GM12801 (cell line): ENCODE measurements at regions not wholly inside any gene's neighbourhood (a gene's known extent, or its start where the extent isn't known, plus 50 kb on each side); places are given as distances from the start of the nearest gene placed in this dataset.

Experiments
- TF ChIP-seq, protein P1 (sequence below): IDR thresholded peaks from one replicate; pipeline ENCODE4 v1.5.1; 2011; ENCODE audit warnings: control low read depth; ENCODE audit not compliant: insufficient read length; ENCODE audit errors: extremely low read depth

DNA sequence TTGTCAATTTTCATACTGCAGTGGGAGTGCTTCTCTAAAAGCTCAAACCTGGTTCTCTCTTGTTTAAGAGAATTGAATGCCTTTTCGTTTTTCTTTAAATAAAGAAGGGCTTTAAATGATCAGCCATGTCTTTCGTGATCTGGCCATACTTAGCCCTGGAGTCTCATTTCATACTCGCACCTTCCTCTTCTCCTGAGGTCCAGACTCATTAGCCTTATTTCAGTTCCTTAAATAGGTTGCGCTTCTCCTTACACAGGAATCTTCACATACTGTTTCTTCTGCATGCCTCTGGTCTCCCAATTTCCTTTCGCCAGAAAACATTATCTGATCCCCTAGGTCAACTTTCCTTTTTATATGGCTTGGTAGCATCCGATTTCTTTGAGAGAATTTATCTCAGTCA lies 565.6 kb upstream of the TENM3 start:
- TF ChIP-seq, protein P1, sequence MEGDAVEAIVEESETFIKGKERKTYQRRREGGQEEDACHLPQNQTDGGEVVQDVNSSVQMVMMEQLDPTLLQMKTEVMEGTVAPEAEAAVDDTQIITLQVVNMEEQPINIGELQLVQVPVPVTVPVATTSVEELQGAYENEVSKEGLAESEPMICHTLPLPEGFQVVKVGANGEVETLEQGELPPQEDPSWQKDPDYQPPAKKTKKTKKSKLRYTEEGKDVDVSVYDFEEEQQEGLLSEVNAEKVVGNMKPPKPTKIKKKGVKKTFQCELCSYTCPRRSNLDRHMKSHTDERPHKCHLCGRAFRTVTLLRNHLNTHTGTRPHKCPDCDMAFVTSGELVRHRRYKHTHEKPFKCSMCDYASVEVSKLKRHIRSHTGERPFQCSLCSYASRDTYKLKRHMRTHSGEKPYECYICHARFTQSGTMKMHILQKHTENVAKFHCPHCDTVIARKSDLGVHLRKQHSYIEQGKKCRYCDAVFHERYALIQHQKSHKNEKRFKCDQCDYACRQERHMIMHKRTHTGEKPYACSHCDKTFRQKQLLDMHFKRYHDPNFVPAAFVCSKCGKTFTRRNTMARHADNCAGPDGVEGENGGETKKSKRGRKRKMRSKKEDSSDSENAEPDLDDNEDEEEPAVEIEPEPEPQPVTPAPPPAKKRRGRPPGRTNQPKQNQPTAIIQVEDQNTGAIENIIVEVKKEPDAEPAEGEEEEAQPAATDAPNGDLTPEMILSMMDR: no peak

DNA sequence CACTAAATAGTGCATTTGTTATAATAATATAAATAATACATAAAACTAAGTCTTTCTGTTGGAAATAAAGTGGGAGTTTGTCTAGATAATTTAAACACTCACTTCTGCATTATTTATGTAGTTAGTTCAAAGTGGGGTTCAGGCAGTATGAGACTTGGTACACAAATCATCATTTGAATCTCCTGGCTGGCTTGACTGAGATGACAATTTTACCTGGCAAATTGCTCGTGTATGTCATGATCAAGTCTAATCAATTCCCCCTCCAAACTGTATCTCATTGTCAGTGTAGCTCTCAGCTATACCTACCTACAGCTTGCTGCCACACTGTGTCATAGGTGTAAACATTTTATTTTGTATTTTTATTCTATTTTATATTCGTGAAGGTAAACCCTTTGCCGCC lies 563.4 kb upstream of the TENM3 start:
- TF ChIP-seq, protein P1: no peak

DNA sequence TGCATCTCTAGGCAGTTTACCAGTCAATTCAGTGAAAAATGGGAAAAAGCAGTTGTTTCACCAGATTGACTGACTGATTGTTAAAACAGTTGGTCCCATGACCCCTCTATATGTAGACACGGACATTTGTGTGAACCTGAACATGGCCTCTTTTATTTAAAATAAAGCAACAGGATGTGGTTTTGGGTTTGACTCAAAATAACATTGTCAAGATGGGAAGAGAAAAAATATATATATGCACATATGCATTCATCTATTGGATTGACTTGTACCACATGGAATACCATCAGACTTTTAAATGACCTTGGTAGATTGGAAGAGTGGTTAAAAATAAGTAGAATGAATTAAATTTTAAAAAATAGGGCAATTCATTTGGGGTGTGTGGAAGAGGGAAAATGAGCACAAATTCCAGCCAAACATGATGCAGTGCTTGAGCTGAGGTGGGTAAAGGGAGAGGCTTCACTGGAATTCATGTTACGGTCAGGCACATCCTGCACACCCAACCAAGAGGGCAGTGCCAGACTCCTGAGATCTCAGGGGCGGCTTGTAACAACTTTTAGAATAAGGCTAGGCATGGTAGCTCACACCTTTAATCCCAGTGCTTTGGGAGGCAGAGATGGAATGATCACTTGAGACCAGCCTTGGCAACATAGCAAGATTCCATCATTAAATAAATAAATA lies 560.7 kb upstream of the TENM3 start:
- TF ChIP-seq, protein P1: no peak

DNA sequence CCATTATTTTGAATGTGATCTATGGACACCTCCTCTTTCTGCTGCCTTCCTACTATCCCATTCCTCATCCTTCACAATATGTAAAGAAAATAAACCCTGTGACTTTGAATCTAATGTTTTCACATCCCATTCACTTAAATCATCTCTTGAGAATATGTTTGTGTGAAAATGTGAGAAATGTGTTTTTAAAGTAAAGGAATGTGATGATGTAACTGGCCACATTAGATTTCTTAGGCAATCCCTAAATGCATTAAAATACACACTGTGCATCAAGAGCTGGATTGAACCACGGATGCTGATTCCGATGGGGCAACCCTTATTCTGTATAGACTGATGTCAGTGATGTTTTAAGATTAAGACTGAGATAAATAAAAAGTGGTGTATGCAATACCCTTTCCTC lies 558.9 kb upstream of the TENM3 start:
- TF ChIP-seq, protein P1: no peak

DNA sequence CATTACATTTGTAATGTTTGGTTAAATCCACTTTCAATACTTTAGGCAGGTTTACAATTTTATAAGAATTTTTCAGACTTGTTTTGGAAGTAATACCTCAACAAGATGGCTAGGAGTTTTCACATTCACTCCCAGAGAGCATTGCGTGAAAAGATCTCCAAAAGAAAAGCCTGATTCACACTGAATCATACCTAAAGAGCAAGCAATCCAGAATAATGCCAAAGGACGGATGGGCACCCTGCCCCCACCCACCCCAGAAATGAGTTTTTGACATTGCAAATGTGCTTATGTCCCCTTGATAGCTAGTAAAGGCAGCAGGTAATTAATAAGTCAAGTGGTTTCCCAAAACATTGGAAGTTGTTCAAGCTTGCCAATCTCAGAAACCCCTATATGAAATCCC lies 557.7 kb upstream of the TENM3 start:
- TF ChIP-seq, protein P1: no peak

DNA sequence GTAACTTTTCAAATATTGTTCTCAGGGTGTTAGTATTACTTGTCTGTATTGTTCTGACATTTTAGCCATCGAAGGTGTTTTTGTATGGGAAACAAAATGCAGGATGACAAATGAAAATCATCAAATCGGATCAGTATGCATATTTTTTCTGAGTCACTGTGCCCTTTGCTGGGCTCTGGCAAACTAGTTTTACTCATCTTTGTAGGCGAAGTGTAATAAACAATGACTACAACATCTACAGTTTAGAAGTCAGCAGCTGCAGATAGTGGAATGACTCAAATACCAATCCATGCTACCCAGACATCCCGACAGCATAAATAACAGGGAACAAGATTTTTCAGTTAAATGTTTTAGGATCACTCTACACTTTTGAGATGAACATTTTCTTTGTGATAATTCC lies 557.3 kb upstream of the TENM3 start:
- TF ChIP-seq, protein P1: no peak

DNA sequence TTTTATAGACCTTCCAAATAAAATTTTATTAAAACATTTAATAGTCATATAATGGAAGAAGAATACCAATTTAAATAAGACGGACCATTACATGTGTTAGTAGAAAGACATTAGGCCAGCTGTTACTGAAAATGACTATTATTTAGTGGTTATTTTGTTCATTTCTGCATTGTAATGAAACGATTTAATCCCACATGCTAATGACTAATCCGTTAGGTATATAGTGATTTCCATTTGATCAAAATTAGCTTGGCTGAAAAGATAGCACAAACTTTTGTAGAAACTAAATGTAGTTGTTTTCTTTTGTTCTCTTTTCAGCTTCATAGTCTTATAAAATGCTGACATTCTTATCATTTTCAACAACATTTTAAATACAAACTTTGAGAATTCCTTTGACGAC lies 556.1 kb upstream of the TENM3 start:
- TF ChIP-seq, protein P1: no peak

DNA sequence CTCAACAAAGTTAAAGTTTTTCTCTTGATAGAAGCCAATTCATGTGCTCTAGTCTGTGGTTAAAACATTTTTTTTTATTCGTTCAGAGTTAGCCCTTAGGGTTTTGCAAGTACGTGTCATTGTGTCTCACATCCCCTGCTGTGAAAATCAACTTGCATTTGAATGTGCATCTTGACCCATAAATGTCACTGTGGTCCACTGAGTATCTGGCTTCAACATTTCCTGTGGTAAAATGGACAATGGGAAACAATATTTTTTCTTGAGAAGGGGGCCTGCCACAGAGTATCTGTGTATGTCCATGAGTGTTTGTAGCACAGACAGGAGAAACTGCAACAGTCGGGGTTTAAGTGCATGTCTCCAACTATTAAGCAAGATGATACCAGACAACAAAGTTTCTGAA lies 554.8 kb upstream of the TENM3 start:
- TF ChIP-seq, protein P1: no peak
